HG03460 (cell line): ENCODE measurements at regions not wholly inside any gene's neighbourhood (a gene's known extent, or its start where the extent isn't known, plus 50 kb on each side); places are given as distances from the start of the nearest gene placed in this dataset.

ENCODE experiments used
- ATAC-seq: cut with Tn5 transposase; IDR thresholded peaks from one replicate; pipeline ENCODE4 v1.9.1; 2021; ENCODE audit not compliant: unreplicated experiment

GRCh38 chr7:22565315-22565811 lies 65.4 kb upstream of the STEAP1B start:
- ATAC-seq, result peak; percentile 44

- no peak for ATAC-seq
Observed at GRCh38 chr7:22564511-22565045, 64.6 kb upstream of the STEAP1B start.

- peak; percentile 33 for ATAC-seq
Observed at GRCh38 chr7:22563621-22564241, 63.7 kb upstream of the STEAP1B start.

GRCh38 chr7:22563032-22563501 lies 63.1 kb upstream of the STEAP1B start:
- ATAC-seq, result peak; percentile 40

- ATAC-seq, result no peak
Observed at GRCh38 chr7:22561895-22562593, 62.1 kb upstream of the STEAP1B start.

- no peak for ATAC-seq
Observed at GRCh38 chr7:22561321-22561811, 61.4 kb upstream of the STEAP1B start.

- ATAC-seq, result peak; percentile 43
Observed at GRCh38 chr7:22559829-22560489, 60.0 kb upstream of the STEAP1B start.

GRCh38 chr7:22557167-22557566 lies 57.2 kb upstream of the STEAP1B start:
- ATAC-seq, result no peak

GRCh38 chr7:22555476-22555875 lies 55.5 kb upstream of the STEAP1B start:
- no peak for ATAC-seq

- ATAC-seq, result no peak
Observed at GRCh38 chr7:22554184-22554583, 54.2 kb upstream of the STEAP1B start.

GRCh38 chr7:22551768-22552513 lies 52.0 kb upstream of the STEAP1B start:
- ATAC-seq, result peak; percentile 67

- ATAC-seq, result no peak
Observed at GRCh38 chr7:22550514-22551030, 50.6 kb upstream of the STEAP1B start.

- ATAC-seq, result no peak
Observed at GRCh38 chr7:22549667-22550513, 49.9 kb upstream of the STEAP1B start.
